GM12865 (cell line): ENCODE measurements at regions not wholly inside any gene's neighbourhood (a gene's known extent, or its start where the extent isn't known, plus 50 kb on each side); places are given as distances from the start of the nearest gene placed in this dataset.

Source experiments
- DNase-seq: peaks from one replicate; pipeline ENCODE4 v3.0.0; 2010; ENCODE audit warnings: low read depth
- H3K4me3 ChIP-seq: 2 replicates; pipeline ENCODE4 v1.5.1; 2011; ENCODE audit warnings: mild to moderate bottlenecking, low read depth, low read length, control low read depth
- TF ChIP-seq, protein P1 (sequence below): IDR thresholded peaks from 2 replicates; pipeline ENCODE4 v1.5.1; 2011; ENCODE audit warnings: low read length, control low read depth, low read depth, inconsistent platforms; ENCODE audit not compliant: insufficient read depth; ENCODE audit errors: missing control alignments

DNA sequence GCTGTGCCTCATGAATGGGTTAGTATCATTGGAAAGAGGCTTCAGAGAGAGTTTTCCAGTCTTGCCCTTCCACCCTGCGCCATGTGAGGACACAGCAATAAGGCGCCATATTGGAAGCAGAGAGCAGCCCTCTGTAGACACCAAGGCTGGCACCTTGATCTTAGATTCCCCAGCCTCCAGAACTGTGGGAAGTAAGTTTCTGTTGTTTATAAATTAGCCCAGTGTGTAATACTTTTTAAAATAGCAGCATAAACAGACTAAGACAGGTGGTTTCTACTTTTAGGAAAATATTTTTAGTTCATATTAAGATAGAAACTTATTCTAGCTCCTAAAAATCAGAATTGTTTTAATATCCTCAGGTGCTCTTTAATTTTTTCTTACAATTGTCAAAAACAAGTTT, 117.9 kb downstream of the TM9SF2 start:
- TF ChIP-seq, protein P1, sequence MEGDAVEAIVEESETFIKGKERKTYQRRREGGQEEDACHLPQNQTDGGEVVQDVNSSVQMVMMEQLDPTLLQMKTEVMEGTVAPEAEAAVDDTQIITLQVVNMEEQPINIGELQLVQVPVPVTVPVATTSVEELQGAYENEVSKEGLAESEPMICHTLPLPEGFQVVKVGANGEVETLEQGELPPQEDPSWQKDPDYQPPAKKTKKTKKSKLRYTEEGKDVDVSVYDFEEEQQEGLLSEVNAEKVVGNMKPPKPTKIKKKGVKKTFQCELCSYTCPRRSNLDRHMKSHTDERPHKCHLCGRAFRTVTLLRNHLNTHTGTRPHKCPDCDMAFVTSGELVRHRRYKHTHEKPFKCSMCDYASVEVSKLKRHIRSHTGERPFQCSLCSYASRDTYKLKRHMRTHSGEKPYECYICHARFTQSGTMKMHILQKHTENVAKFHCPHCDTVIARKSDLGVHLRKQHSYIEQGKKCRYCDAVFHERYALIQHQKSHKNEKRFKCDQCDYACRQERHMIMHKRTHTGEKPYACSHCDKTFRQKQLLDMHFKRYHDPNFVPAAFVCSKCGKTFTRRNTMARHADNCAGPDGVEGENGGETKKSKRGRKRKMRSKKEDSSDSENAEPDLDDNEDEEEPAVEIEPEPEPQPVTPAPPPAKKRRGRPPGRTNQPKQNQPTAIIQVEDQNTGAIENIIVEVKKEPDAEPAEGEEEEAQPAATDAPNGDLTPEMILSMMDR: no peak

DNA sequence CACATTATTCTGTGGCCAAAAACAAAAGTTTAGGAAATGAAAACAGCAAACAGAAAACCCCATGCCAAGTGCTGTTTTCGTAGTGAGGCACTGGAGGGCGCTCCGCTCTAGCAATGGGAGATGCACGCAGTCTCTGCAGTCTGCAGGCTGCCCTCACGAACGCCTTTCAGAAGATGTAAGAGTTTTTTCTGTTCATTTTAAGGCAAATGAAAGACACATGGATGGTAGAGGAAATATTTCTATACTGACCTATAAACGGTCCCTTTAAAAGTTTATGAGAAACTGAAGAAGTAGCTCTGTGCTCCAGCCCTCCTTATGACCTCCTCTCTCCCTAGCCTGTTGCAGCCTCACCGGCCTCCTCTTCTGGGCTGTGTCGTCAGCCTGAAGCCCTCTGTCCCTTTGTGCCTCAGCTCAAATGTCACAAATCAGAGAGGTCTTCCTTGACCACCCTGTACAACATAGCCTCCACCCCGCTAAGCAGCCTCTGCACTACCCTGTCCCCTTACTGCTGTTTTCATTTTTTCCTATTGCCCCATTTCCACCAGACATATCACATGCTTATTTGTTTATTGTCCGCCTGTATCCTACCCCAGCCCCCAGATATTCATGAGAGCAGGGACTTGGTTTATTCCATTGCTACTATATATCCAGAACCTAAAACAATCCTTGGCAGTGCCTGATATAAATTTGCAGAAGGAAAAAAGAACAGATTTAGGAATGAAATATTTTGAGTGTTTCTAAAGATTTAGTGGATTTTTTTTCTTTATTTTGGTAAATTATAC, 116.4 kb downstream of the TM9SF2 start:
- no peak overlapping the region for H3K4me3 ChIP-seq
- TF ChIP-seq, protein P1: peak; percentile 73
- DNase-seq: peak; percentile 63

More for the DNA sequence above, 117.9 kb downstream of the TM9SF2 start:
- no peak for DNase-seq
- no peak overlapping the region for H3K4me3 ChIP-seq

DNA sequence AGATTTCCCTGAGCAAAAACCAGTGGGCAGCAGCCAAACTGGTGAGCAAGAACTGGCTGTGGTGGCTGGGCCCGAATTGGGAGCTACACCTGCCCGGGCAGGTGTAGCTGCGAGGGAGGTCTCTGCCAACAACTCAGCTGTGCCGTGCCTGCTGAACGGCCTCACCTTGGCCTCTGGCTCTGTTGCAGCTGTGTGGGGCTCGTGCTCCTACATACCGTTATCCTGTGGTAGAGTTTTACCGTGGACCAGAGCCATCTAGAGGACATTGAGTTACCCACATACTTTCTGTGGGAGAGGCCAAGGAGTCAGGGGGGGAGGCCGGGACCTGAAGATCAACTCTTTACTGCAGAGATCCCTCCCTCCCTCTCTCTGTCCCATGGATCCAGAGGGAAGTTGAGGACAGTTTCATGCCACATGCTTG, 113.2 kb downstream of the TM9SF2 start:
- TF ChIP-seq, protein P1: peak; percentile 19
- DNase-seq: peak; percentile 60
- H3K4me3 ChIP-seq: no peak overlapping the region
